ENCODE measurements at regions not wholly inside any gene's neighbourhood (a gene's known extent, or its start where the extent isn't known, plus 50 kb on each side); places are given as distances from the start of the nearest gene placed in this dataset.

DNA sequence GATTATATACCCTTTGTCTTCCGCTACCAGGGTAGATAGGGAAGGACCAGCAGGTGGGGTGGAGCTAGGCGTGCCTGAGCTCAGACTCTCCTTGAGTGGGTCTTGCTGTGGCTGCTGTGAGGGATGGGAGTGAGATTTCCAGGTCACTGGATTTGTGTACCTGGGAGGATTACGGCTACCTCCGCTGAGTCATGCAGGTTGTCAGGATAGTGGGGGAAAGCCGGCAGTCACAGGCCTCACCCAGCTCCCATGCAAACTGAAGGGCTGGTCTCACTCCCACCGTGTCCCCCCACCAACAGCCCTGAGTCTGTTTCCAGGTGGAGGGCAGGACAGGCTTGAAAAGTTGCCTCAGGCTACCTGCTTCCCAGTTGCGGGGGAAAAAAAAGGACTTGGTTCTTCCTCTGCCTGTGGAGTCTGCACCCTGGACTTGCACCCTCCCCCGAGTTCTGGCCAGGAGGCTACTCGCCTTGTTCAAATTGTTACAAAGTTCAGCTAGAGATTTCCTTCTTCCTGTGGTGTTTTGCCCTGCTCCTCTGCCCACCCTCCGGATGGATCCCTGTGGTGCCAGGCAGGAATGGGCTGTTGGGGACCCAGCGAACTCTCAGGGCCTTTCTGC is 268.3 kb downstream of the VAPA start:
- no peak for DNase-seq

DNA sequence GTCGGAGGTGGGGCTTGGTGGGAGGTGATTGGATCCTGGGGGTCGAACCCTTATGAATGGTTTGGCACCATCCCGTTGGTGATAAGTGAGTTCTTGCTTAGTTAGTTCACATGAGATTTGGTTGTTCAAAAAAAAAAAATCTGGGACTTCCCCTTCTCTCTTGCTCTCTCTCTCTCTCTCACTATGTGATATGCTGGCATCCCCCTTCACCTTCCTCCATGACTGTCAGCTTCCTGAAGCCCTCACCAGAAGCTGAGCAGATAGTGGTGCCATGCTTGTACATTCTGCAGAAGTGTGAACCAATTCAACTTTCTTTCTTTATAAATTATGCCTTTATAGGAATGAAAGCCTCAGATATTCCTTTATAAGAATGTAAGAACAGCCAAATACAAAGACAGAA is 269.7 kb upstream of the APCDD1 start:
- DNase-seq, result no peak

DNA sequence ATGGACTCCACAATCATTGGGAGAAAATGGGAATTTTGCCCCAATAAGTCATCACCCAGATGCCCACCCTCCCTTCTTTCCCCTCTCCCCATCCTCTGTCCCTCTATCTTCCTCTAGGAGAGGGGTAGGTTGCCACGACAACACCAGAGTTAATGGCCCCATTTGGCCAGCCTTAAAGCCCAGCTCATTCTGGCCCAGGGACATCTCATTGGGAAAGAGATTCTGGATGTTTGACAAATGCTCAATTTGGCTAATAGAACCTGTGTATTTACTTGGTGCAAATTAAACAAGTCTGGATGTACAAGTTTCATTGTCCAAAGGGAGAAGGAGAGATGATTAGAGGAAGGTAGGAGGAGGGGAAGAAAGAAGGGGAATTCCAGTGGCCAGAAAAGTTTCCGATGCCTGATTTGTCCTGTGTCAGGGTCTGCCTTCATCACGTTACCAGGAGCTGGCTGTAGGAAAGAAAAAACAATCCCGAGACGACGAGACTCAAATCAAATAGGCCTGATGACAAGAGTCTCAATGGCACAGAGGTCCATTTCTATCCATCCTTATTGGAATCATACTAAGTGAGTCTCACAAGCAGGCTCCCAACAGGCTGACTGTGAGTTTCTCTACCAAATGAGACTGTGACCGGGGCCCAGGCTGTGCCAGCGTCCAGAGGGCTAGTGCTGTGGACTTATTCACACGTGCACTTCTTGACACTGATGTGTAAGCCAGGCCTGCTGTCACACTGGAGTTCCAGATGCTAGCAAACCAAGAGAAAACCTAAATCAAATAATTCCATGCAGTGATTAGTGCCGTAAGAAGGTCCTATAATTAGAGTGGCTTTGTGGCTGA is 265.2 kb upstream of the APCDD1 start:
- no peak for DNase-seq

DNA sequence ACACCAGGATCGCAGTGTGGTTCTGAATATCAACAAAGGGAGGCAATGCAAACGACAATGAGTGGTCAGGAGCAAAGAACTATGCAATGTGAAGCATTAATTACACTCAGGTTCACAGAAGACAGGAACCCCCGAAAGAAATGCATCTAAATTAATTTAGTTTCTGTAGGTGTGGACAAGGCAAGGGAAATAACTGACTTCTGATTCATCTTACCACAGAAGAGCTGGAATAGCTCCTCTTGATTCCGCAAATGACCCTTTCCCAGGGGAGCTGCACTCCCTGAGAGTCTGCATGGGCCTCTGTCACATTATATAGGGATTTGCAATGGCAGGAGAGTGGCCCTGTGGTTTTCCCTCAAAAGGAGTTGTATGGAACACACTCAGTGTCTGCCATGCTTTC is 263.9 kb upstream of the APCDD1 start:
- no peak for DNase-seq

DNA sequence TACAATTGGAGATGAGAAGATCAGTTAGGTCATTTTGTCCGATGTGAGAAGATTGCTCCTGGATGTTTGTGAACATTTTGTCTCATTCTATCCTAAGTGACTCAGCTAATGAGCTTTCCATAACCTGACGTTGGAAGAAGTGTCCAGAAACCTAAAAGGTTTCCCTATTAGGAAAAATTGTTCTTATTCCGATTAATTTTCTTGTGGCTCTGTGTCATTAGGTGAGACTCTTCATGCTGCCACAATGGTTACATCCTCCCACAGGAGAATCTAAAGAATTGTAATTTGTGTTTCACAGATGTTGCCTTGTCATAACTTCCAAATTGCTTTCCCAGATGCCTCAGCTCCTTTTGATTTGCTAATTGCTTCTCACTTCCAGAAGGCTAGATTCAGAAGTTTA is 261.0 kb upstream of the APCDD1 start:
- DNase-seq, result no peak

DNA sequence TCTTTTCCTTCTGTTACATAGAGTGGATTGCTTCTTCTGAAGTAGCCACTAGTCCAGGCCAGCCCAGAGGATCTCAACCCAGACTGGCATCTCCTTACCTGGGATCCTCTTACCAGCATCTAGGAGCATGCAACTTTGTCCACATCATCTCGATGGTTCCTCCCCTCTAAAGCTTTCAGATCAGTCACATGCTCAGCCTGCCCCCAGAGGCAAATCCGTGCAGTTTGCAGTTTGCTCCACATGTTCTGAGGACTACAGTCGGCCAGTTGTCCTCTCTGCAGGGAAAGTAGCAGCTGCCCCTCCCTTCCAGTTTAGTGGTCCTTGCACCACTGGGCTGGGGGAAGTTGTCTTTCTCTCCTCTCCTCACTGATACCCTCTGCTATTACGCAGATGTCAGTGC is 259.8 kb upstream of the APCDD1 start:
- DNase-seq, result no peak

DNA sequence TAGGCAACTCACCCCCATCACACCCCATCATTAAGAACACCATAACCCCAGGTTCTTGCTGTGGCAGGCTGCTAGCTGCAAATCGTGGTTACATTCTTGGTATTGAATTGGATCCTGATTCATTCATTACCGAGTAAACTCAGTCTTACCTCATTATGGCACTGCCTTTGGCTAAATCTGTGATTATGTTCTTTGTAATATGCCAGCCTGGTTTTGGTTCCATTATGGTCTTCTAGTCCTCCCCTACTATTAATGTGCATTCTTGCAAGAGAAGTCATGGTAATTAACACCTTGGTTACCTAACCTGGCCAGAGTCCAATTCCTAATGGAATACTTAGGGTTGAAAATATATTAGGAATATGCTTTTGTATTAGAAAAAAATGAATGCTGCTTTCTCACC is 258.9 kb upstream of the APCDD1 start:
- DNase-seq, result no peak

DNA sequence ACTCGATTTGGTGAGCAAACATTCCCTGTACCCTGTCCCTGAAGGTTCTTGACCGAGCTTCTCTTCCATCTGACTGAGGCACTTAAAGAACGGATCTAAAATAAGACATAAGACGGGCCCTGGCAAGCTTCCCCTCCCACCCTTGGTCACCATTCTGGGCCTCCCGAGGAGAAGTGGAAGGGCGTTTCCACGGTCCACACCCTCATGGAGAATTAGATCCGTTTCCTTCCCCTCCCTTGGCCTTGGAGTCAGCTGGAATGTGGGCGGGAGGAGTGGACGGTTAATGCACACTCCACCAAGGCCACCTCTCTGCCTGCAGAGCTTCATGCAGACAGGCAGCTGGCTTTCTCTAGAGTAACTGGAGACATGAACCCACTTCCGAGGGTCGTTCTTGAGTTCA is 257.3 kb upstream of the APCDD1 start:
- DNase-seq, result no peak

DNA sequence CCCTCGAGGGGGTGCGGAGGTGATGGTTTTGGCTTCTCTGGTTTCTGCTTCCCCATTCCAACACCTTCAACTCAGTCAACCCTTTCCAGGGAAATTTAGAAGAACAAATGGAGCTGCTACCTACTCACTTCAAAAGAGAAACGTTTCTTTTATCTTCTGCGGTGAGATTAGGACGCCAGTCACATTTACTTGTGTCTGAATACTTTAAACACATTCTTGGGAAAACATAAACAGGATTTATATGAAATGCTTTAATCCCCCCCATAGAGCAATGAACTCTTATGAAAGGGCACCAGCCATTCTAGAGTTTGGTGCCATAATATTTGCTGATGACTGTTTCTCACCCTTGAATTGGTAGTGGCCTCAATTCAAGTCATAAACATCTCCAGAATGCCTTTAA is 253.2 kb upstream of the APCDD1 start:
- DNase-seq, result no peak

DNA sequence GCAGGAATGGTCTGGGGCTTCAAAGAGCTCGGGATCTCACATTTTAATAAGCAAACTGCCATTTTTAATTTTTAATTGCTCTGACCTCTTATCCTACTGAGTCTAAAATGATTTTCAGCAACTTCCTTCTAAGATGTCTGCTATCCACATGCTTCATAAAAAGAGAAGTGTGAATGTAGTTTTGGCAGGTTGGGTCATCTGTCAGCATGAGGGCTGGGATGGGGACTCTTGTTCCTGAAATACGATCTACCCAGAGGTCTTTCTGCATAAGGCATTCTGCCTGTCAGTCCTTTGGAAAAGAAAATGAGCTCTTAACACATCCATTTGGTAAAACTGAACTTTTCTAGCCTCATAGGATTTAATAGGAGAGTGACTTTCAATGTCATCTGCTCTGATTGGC is 252.8 kb upstream of the APCDD1 start:
- DNase-seq, result no peak

DNA sequence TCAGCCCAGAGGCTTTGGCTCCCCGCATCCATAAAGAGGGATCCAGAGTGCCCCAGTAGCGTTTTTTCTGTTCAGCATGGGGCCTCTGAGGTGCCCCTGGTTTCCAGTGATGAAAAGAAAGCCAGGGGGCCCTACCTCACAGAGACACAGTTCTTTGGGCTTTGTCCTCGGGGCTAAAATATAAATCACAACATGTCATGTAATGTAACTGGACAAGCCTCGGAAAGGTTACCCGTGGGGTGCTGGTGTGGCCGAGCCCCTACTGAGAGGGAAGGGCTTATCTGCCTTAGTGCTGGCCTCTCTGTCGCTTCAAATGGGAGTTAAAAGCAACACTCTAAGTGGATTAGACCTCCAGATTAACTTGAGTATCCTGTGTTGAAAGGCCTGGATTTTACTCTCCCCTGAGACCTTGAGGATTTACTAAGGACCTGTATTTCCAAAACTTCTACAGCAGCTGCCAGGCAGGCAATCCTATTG is 251.6 kb upstream of the APCDD1 start:
- no peak for DNase-seq

DNA sequence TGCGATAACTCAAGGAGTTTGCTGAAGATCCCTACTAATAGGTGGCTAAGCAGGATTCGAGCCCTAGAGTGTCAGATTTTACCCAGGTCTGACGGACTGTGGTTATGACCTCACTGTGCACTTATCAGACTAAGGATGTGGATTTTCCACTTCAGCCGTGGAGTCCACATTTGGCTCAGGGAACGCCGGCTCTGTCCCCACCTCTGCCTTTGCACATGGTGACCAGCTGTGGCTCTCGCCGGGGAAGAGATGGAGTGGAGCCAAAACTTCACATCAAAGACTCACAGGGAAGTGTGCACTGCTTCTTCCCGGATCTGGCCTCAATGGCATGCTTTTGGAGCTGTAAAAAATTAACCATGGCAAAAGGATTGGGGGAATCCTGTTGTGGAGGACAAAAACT is 249.3 kb upstream of the APCDD1 start:
- no peak for DNase-seq

DNA sequence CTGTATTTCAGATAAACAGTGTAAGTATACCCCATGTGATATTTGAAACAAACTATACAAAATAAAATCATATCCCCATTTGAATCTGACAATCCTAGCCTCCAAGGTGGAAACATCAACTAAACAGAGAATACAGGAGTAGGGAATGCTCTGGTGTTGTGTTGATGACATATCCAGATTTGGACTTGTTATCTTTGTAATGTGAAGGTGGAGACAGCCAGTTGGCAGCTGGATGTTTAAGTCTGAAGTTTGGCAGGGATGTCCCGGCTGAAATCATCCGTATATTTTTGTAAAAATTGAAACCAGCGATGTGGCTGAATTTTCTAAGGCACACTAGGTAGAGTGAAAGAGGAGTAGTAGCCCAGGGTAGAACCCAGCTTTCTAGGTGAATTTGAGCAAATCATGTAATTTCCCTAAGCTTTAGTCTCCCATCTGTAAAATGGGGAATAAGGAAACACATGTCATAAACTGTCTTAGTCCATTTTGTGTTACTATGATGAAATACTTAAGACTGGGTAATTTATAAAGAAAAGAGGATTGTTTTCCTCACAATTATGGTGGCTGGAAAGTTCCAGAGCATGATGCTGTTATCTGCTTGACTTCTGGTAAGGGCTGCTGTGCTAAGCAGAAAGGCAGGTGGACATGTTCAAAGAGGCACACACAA is 246.6 kb upstream of the APCDD1 start:
- DNase-seq, result no peak

DNA sequence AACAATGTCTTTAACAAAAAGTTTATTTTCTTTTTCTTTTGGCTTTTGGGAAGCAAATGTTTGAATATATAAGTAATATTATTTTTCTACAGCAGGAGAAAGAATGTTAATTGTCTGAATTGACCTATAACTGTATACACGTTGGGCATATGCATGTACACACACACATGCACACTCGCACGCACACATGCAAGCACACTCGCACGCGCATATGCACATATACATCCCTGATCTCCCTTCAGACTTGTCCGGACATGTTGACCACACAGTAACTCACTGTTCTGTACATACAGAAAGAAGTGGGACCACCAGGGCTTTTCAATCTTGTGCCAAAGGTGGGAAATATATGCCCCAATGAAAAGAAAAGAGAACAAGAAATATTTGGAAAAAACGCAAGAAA is 245.1 kb upstream of the APCDD1 start:
- DNase-seq, result no peak

DNA sequence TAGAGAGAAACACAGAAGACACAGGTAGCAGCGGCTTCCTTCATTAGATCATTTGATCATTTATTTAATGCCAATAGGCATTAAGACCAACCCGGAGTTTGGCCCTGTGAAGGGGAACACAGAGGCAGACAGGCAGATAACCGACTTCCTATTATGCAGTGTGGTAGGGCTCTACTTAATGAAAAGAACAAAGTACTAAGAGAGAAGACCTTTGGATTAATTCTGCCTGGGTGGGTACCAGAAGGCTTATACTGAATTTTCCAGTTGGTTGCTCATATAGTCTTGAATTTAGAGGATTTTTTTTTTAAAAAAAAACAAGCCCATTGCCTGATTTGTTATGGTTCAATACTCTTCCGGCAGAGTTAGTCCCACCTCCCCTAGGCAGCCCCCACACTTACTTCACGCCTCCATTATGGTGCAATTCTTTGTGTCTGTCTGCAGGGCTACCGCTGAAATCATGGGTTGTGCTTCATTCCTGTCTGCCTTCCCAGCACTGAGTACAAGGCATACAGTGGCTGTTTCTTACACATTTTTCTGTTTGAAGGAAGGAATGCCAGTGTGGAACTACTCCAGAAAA is 244.3 kb upstream of the APCDD1 start:
- DNase-seq, result no peak

DNA sequence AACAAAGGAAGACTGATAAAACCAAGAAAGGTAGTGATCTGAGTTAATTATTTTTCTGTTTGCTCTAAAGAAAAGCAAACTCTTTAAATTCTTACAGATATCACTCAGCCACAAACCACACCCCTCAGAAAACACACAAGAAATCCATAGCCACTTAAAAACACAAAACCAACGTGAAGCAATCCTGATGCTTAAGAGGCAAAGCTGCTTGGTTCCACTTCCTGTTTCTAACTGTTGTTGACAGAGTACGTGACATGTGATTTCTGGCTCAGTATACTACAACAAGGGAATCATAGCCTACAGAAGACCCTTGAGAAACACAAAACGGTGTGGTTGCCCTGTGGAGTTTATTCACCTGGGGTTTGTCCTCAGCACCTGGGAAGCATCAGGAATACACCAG is 240.9 kb upstream of the APCDD1 start:
- DNase-seq, result no peak

DNA sequence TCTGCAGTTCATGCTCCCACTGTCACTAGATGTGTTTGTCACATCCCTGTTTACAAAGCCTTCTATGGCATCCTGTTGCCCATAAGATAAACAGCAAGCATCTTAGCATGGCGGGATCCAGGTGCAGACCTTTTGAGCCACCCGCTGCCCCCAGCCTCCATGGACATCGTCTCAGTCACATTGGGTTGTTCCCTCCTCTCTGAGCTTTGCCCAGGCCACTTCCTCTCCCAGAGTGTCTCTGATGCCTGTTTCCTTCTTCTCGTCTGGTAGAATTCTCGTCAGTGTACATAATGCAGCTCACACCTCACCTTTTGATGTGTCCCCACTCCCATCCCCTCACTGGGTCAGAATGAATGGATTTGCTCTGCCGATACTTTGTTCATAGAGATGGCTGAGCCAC is 239.0 kb upstream of the APCDD1 start:
- no peak for DNase-seq

DNA sequence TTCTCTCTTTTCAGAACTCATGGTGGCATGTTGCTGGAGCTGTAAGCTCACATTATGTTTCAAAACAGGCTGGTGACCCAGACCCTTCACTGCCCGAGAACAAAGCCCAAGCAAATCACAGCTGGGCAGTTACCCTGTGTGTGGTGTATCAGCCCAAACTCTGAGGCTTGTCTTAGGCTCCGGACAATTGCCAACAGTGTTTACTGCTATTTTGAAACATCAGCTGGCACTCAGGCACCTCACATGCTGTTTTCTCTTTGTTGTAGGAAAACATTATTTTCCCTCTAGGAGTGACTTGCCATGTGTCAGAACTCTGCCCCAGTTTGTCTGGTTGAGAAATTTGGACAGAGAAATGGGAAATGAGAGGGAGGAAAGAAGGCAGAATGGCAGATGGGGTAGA is 237.6 kb upstream of the APCDD1 start:
- no peak for DNase-seq

DNA sequence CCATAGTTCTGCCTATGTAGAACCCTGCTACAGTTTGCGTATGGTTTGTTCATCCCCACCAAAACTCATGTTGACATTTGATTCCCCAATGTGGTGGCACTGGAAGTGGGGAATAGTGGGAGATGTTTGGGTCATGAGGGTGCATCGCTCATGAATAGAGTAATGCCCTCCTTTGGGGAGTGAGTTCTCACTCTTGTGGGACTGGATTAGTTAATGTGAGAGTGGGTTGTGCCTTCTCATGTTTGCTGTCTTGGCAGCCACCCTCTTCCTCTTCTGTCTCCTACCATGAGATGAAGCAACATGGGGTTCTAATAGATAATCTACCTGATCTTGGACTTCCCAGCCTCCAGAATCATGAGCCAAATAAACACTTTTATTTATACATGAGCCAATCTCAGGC is 237.2 kb upstream of the APCDD1 start:
- DNase-seq, result no peak

DNA sequence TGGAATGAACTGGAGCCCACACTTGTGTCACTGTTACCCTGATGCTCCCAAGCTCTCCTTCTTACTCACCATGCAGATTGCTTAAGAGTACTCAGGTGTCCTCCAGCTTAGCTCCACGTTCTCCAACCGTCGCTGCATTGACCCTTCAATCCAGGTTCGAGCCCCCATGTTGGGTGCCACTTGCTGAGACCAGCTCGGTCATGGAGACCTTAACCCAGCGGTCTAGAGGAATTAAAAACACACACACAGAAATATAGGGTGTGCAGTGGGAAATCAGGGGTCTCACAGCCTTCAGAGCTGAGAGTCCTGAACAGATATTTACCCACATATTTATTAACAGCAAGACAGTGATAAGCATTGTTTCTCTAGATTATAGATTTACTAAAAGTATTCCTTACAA is 229.1 kb upstream of the APCDD1 start:
- no peak for DNase-seq

DNA sequence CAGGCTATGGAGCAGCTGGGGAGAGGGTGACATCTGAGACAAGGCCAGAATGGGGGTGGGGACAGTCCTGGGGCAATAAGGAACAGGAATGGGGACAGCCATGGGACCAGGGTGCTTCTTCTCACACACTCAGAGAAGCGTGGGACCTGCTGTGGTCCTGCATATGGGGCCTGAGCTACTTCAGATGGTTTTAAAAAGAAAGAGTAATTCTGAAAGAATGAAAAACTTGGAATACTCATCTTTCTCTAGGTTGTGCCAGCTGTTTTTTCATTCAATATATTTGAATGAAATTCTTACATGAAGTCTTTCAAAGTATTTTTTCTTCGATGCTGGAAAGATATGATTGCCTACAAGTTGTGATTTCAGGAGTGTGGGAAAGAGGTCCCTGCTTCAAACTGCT is 227.5 kb upstream of the APCDD1 start:
- DNase-seq, result no peak

DNA sequence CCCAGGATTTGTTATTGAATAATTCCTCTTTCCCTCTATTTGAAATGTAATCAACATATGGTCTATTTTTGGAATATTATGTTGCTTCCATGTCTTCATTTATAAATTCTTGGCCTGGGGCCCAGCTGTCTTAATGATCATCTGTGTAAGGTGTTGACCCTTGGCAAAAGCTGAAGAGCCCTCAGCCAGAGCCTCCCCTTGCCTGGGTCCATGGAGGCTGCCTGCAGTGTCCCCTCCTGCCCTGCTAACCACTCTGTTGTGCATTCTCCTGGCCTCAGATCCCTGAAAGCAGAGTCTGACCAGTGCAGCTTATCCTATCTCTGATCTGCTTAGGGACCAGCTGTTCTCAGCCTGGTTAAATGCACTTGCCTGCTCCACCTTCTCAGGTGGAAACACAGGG is 226.1 kb upstream of the APCDD1 start:
- DNase-seq, result no peak

DNA sequence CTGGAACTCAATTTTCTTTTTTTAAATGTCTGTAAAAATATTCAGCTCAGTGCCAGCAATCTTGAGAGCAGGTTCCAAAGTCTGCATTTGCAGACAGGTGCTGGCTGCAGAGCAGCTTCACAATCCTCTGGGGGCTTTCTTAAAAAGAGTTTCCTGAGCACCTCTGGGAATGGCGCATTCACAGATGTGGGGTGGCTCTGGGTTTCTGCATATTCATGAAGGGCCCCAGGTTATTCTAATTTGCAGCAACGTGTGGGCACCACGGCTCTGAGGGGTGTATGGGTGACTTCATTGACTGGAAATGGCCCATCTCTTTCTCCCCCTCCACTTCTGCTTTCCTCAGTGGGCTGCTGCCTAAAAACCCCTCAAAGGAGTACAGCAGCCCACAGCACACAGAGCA is 225.0 kb upstream of the APCDD1 start:
- no peak for DNase-seq

DNA sequence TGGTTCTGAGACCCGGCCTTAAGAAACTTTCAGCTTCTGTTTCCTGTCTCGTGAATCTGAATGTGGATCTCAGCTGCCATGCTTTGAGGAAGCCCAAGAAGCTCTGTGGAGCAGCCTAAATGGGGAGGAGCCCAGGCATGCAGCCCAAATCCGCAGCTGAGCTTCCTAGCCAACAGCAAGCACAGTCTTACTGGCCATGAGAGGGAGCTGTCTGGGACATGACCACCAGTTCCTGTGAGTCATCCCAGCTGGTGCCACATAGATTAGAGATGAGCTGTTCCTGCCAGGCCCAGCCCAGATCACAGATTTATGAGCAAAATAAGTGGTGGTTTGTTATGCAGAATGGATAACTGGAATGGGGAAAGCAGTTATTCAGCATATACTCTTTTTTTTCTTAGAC is 224.4 kb upstream of the APCDD1 start:
- DNase-seq, result no peak

All from NCI-H187 treated with DMSO at 0.1 percent for 48 hours (cell line).